ENCODE measurements at regions not wholly inside any gene's neighbourhood (a gene's known extent, or its start where the extent isn't known, plus 50 kb on each side); places are given as distances from the start of the nearest gene placed in this dataset.

- TF ChIP-seq CTCF (IDR thresholded peaks at IDR 0.05; ENCODE audit: borderline replicate concordance, extremely low read depth, low read length, poor library complexity, severe bottlenecking) (no peak), EZH2 (IDR thresholded peaks at IDR 0.05; ENCODE audit: borderline replicate concordance, low read depth, low read length, severe bottlenecking) (no peak)
Measured at GRCh38 chrX:16028576-16028975, 94.8 kb upstream of the GRPR start.
